H1 (cell line): ENCODE measurements at regions not wholly inside any gene's neighbourhood (a gene's known extent, or its start where the extent isn't known, plus 50 kb on each side); places are given as distances from the start of the nearest gene placed in this dataset.

Experiments
- EZH2 ChIP-seq: fragments of 200-600 bp; sonication (generic); IDR thresholded peaks from 2 replicates; pipeline ENCODE4 v1.7.1; 2012; ENCODE audit warnings: low read depth, mild to moderate bottlenecking, moderate library complexity, low read length, inconsistent platforms; ENCODE audit not compliant: severe bottlenecking
- HDAC2 ChIP-seq, 2 experiments: fragments of 300-600 bp in 1 of 2; sonication (generic) in 1 of 2; IDR thresholded peaks; 2 replicates each; pipeline ENCODE4 v1.6.1; 2011 to 2012; ENCODE audit warnings: low read depth in 2 of 2, low read length in 2 of 2, mild to moderate bottlenecking in 2 of 2, moderate library complexity in 2 of 2, borderline replicate concordance in 1 of 2, inconsistent platforms in 1 of 2
- NRF1 ChIP-seq: IDR thresholded peaks from 2 replicates; pipeline ENCODE4 v1.6.1; 2011; ENCODE audit warnings: mild to moderate bottlenecking, low read depth, low read length, improper control_type of control experiment
- POLR2A ChIP-seq, 2 experiments: IDR thresholded peaks; 1 replicate in 1 of 2; 2 replicates in 1 of 2; pipeline ENCODE4 v1.6.1; 2011; ENCODE audit warnings: low read depth in 2 of 2, low read length in 2 of 2, mild to moderate bottlenecking in 2 of 2; ENCODE audit errors: control extremely low read depth in 1 of 2
- POLR2AphosphoS5 ChIP-seq: IDR thresholded peaks from 2 replicates; pipeline ENCODE4 v1.6.1; 2011; ENCODE audit warnings: low read depth, low read length
- SP1 ChIP-seq: IDR thresholded peaks from 2 replicates; pipeline ENCODE4 v1.6.1; 2011; ENCODE audit warnings: low read depth, low read length
- TAF1 ChIP-seq: IDR thresholded peaks from 2 replicates; pipeline ENCODE4 v1.6.1; 2011; ENCODE audit warnings: mild to moderate bottlenecking, low read depth, low read length
- YY1 ChIP-seq: IDR thresholded peaks from 2 replicates; pipeline ENCODE4 v1.6.1; 2011; ENCODE audit warnings: low read depth, mild to moderate bottlenecking, low read length
- TF ChIP-seq, protein P1 (sequence below), 3 experiments: IDR thresholded peaks; 1 replicate in 2 of 3; 2 replicates in 1 of 3; pipeline versions ENCODE4 v1.5.1 to v1.6.1; 2011; ENCODE audit warnings: low read length in 3 of 3, mild to moderate bottlenecking in 3 of 3, inconsistent platforms in 2 of 3, low read depth in 1 of 3, moderate library complexity in 1 of 3; ENCODE audit not compliant: insufficient read depth in 1 of 3; ENCODE audit errors: control extremely low read depth in 1 of 3

DNA sequence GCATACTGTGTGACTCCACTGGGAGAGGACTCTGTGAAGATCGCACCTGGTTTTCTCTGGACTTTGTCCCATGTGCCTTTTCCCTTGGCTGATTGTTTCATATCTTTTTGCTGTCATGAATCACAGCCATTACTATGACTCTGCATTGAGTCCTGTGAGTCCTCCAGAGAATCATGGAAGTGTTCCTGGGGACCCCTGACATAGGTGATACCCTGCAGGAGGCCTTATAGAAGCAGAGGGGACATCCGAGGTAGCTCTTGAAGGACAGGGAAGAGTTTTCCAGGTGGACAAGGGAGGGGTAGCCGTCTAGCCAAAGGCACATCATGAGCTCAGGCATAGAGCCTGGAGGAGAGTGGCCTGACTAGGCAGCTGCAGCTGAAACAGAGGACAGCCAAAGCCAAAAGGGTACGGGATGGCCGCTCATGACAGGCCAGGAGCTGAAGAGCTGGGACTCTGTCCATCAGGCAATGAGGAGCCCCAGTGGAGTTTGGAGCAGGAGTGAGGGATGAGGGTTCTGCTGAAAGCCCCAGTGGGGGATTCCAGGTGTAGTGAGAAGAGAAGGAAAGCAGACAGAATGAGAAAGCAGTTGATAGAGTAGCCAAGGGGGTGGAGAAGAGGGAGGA lies 86.6 kb upstream of the TOX2 start:
- TF ChIP-seq POLR2AphosphoS5 (no peak), POLR2A (IDR thresholded peaks at IDR 0.05; ENCODE audit: control extremely low read depth in 1 of 2, low read depth in 2 of 2, low read length in 2 of 2) (no peak), SP1 (no peak), TAF1 (no peak), HDAC2 (IDR thresholded peaks at IDR 0.05; ENCODE audit: borderline replicate concordance in 1 of 2, low read depth in 2 of 2, low read length in 2 of 2) (no peak), EZH2 (no peak), YY1 (no peak), NRF1 (no peak)
- TF ChIP-seq, protein P1, sequence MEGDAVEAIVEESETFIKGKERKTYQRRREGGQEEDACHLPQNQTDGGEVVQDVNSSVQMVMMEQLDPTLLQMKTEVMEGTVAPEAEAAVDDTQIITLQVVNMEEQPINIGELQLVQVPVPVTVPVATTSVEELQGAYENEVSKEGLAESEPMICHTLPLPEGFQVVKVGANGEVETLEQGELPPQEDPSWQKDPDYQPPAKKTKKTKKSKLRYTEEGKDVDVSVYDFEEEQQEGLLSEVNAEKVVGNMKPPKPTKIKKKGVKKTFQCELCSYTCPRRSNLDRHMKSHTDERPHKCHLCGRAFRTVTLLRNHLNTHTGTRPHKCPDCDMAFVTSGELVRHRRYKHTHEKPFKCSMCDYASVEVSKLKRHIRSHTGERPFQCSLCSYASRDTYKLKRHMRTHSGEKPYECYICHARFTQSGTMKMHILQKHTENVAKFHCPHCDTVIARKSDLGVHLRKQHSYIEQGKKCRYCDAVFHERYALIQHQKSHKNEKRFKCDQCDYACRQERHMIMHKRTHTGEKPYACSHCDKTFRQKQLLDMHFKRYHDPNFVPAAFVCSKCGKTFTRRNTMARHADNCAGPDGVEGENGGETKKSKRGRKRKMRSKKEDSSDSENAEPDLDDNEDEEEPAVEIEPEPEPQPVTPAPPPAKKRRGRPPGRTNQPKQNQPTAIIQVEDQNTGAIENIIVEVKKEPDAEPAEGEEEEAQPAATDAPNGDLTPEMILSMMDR (IDR thresholded peaks at IDR 0.05; ENCODE audit: control extremely low read depth in 1 of 3, insufficient read depth in 1 of 3, low read depth in 1 of 3, low read length in 3 of 3), result no peak
